Suprapubic skin (tissue), 4 donors: ENCODE measurements at regions not wholly inside any gene's neighbourhood (a gene's known extent, or its start where the extent isn't known, plus 50 kb on each side); places are given as distances from the start of the nearest gene placed in this dataset.

Experiments used
- CTCF ChIP-seq, 2 donors: fragments of 200-600 bp in 1 of 2; fragments of 450-650 bp in 1 of 2; sonication (generic) in 1 of 2; IDR thresholded peaks; one replicate each; pipeline ENCODE4 v1.5.1; 2016 to 2019; ENCODE audit warnings: antibody characterized with exemption in 2 of 2, mild to moderate bottlenecking in 1 of 2, moderate library complexity in 1 of 2
- POLR2A ChIP-seq, 2 donors: fragments of 450-650 bp; IDR thresholded peaks; one replicate each; pipeline ENCODE4 v1.6.1; 2017; ENCODE audit warnings: antibody characterized with exemption in 2 of 2, mild to moderate bottlenecking in 2 of 2, moderate library complexity in 2 of 2
- POLR2AphosphoS5 ChIP-seq, 3 donors: sonication (generic); formaldehyde crosslinking; IDR thresholded peaks; one replicate each; pipeline ENCODE4 v1.6.1; 2017; ENCODE audit warnings: antibody characterized with exemption in 3 of 3

DNA sequence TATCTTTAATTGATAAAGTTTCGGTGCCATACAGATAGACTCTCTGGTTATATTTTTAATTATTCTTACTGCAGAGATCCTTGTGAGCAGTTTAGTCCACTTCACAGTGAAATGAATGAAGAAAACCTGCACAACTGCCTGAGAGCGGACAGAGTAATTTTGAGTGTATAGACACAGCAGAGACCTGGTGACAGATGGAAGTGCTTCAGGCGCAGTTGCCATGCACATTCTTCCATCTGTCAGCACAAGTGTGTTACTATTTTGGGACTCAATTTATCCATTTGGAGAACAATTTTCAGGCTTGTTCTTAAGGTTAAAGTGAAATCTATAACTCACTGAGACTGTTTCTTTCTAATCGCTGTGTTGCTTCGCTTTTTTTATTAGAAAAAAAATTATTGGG is 147.8 kb upstream of the SPHKAP start:
- TF ChIP-seq CTCF (IDR thresholded peaks at IDR 0.05) (no peak), POLR2A (IDR thresholded peaks at IDR 0.05) (no peak), POLR2AphosphoS5 (IDR thresholded peaks at IDR 0.05) (no peak)
